ENCODE measurements at regions not wholly inside any gene's neighbourhood (a gene's known extent, or its start where the extent isn't known, plus 50 kb on each side); places are given as distances from the start of the nearest gene placed in this dataset.
"Not testable (repeated sequence)": the region's sequence is repeated elsewhere in the genome, so short reads cannot be mapped to it uniquely, and the experiment has no call there.

- no peak for DNase-seq (ENCODE audit: low read depth in 2 of 3, low spot score in 1 of 3)
Observed at GRCh38 chr20:47925593-47925992, 140.3 kb upstream of the SULF2 start.

DNA sequence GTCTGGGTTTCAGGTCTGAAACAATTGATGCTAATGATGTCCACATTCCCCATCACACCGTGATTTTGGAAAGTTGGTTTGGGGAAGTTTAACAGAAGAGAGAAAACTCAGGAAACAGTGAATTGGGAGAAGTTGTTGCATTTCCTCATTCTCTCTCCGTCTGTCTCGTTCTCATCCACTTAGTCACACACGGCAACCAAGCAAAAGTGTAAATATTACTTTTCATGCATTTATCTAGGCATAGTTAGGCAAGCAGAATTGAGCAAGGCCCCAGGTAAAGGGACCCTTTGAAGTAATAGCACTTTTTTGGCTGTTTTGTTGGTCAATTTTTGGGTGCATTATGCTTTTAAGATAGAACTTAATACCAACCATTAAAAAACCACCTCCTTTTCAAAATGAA lies 137.0 kb upstream of the SULF2 start:
- DNase-seq (ENCODE audit: low read depth in 2 of 3, low spot score in 1 of 3) = no peak

- not testable (repeated sequence) for DNase-seq (ENCODE audit: low read depth in 2 of 3, low spot score in 1 of 3)
Observed at GRCh38 chr20:47921829-47922228, 136.5 kb upstream of the SULF2 start.

DNA sequence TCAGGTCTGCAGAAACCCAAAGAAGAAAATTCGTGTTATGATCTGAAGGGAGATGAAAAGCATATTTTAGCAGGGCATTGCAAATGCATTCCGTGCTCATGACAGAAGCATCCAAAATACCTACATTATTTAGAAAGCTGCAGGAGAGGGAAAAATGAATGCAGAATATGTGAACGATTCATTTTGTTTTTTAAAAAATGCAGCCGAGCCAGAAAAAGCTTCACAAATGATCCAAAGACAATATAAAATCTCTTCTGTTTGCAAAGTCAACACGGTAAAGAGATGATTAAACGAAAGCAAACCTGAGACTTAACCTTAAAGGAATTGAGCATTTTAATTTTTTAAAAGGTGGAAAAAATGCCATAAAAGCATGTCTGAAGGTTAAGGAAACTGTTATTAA lies 136.1 kb upstream of the SULF2 start:
- no peak for DNase-seq (ENCODE audit: low read depth in 2 of 3, low spot score in 1 of 3)

DNA sequence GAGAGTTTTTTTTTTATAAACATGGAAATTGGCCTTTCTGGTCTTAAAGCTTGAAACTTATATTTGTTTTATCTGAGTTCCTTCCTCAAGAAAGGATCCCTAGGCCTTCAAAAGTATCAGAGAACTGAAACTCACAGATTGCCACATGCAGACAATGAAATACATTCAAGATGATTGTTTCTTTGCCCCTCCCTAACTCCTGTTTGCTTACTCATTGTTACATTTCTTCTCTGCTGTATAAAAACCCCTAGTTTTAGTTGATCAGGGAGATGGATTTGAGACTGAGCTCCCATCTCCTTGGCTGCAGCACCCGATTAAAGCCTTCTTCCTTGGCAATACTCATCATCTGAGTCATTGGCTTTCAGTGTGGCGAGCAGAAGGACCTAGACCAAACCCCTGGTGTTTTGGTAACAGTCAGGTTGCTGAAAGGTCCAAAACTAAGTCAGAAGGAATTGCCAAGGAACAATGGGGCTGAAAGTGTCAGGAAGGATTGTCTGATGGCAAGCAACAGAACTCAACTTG lies 132.3 kb upstream of the SULF2 start:
- DNase-seq (ENCODE audit: low read depth in 2 of 3, low spot score in 1 of 3) = no peak

DNA sequence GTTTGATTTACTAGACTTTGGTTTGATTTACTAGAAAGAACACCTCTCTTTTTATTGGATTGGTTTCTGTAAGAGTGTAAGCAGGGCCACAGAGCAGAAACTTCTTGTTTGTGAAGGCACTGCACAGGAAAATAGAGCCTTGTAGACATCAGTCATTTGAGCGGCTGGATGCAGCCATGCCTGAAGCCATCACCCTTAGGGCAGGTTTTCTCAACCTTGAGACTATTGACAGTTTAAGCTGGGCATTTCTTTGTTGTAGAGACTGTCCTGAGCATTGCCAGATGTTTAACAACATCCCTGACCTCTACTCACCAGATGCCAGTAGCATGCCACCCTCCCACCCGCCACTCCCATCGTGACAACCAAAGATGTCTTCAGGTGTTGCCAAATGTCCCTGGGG lies 130.2 kb upstream of the SULF2 start:
- DNase-seq (ENCODE audit: low read depth in 2 of 3, low spot score in 1 of 3) = no peak

- no peak for DNase-seq (ENCODE audit: low read depth in 2 of 3, low spot score in 1 of 3)
Observed at GRCh38 chr20:47914792-47915191, 129.5 kb upstream of the SULF2 start.

DNA sequence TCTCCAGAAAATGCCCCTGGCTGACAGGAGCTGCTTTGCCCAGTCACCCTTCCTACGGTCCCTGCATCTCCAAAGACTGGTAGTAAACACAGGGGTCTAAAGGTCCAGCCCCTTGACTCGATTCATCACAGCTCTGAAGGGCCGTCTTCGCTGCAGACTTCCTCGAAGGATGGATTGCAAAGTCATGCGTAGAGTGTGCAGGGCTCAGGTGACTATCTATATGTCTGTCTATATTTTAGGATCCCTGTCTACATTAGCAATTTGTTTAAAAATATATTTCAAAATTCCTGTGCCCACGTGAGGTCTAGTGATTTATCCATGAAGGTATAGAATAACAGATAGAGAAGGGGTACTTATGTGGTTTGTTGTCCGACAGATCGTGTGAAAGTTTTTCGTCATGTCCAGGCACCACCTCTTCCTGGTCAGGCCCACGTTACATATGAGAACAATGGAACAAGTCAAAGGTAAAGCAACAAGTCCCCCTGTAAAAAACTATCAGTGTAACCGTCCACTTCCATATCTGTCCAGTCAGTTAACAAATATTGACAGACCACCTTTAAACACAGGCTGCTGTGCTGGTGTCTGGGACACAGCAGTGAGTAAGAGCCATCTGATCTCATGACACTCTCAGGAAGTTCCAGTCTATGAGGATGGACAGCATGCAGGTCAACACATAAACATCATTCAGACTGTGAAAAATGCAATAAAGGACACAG lies 127.7 kb upstream of the SULF2 start:
- DNase-seq (ENCODE audit: low read depth in 2 of 3, low spot score in 1 of 3) = not testable (repeated sequence)

- not testable (repeated sequence) for DNase-seq (ENCODE audit: low read depth in 2 of 3, low spot score in 1 of 3)
Observed at GRCh38 chr20:47912165-47912564, 126.9 kb upstream of the SULF2 start.

DNA sequence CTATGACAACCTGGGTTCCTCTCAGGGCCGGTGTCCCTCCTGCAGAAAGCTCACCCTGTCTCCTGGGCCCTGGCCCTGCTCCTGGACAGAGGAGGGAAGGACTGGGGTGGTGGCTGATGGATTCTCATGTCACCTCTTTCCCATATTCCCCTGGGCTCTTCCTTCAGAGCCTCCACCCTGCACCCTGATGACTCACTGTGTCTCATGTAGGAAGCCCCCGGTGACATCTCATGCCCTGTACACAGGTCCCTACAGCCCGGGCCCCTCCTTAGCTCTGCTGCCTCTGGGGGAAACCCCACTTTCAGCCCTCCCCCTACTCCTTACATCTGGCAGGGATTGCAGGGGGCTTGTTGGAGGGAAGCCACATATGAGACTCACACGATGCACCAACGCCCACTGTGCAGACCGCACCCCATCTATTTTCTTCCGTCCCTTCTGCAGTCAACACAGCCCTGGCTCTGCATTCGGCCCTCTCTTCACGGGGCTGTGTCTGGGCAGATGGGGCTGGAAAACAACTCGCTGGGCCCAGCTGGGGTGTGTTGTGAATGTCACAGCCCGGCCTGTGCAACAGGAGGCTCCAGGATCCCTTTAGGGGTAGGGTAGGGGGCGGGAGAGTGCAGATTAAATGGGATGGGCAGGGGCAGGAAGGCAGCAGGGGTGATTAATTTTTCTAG lies 124.6 kb upstream of the SULF2 start:
- not testable (repeated sequence) for DNase-seq (ENCODE audit: low read depth in 2 of 3, low spot score in 1 of 3)

GRCh38 chr20:47908361-47909035 lies 123.2 kb upstream of the SULF2 start:
- not testable (repeated sequence) for DNase-seq (ENCODE audit: low read depth in 2 of 3, low spot score in 1 of 3)

DNA sequence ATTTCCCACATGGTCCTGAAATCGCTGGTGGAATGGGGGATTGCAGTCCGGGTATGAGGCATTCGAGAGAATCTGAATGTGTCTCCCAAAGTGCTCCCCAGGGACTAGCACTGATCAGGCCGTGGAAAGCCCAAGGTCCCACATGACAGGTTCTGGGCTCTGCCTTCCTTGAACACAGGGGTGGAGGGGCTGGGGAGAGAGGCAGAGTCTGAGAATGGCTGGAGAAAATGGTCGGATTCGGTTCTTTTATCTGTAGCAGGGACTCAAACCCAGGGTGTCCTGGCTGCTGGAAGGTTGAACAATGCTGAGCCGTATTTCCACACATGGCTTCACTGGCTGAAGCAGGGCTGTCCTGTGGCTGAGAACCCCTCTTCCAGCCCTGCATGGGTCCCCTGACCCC lies 122.7 kb upstream of the SULF2 start:
- not testable (repeated sequence) for DNase-seq (ENCODE audit: low read depth in 2 of 3, low spot score in 1 of 3)

DNA sequence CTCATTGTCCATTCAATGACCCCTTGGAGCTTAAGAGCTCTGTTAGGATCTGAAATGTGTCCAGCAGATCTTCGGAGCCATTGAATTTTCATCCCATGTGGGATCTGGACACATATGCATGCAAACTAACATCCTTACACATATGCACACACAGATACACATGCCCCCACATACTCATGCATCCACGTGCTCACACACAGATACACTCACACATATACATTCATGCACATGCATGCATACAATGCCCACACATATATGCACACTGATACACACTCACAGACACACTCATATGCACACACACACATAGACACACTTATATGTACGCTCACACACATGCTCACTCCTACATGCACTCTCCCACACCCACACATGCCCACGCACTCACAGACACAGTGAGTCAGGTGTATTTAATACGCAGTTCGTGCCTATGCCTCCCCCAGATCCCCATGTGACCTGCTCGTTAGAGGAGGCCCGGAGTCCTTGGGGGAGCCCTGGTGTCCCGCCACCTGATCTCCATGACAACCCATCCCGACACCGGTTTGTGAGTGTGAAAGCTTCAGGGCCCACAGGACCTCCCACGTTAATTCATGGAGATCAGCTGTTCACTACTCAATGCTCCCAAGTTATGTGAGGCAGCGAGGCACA lies 121.9 kb upstream of the SULF2 start:
- no peak for DNase-seq (ENCODE audit: low read depth in 2 of 3, low spot score in 1 of 3)

- no peak for DNase-seq (ENCODE audit: low read depth in 2 of 3, low spot score in 1 of 3)
Observed at GRCh38 chr20:47906348-47906660, 121.0 kb upstream of the SULF2 start.

- DNase-seq (ENCODE audit: low read depth in 2 of 3, low spot score in 1 of 3) = no peak
Observed at GRCh38 chr20:47905628-47906347, 120.5 kb upstream of the SULF2 start.

DNA sequence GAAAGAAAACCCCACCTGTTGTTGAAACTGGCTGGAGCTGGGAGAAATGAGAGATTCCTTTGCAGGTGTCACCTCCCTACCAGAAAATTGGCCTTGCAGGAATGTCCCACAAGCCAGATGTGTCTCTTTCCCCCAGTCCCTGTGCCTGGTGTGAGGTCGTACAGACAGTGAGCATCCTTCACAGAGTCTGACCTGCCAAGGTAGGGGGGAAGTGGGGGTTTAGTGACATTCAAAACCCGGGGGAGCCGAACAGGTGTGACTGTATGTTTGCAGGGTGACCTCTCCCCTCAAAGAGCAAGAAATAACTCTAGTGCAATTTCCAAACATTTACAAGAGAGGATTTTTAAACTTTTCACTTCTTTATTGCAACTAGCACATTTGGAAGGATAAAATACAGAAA lies 117.7 kb upstream of the SULF2 start:
- DNase-seq (ENCODE audit: low read depth in 2 of 3, low spot score in 1 of 3) = not testable (repeated sequence)

GRCh38 chr20:47899313-47899712 lies 114.0 kb upstream of the SULF2 start:
- not testable (repeated sequence) for DNase-seq (ENCODE audit: low read depth in 2 of 3, low spot score in 1 of 3)

DNA sequence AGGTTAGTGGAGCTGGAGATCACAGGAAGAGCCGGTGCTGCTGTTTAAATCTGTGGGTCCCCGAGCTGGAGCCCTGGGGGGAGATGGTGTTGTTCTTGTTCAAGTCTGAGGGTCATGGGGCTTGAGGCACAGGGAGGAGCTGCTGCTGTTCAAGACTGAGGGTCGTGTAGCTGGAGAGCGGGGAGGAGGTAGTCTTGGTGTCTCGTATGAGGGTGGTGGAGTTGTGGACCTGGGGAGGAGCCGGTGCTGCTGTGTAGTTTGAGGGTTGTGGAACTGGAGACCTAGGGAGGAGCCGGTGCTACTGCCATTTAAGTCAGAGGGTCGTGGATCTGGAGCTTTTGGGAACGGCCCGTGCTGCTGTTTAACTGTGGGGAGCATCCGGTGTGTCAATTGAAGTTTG lies 112.2 kb upstream of the SULF2 start:
- DNase-seq (ENCODE audit: low read depth in 2 of 3, low spot score in 1 of 3) = no peak

DNA sequence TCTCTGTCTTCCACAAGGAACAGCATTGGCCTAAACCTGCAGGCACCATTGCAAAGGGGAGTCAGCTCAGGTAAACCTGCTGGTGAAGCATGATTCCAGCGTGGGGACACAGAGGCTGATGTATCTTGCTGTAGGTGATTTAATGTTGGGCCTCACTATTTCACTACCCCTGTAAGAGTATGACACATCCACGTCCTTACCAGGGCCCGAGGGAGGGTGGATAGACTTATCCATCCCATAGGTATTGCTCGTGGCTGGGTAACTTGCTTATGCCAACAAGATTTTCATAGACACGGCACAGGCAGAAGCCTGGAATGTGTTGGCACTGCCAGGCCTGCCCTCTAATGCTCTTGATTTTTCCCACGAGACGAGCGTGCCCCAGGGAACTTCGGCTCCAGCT lies 107.4 kb upstream of the SULF2 start:
- DNase-seq (ENCODE audit: low read depth in 2 of 3, low spot score in 1 of 3) = not testable (repeated sequence)

DNA sequence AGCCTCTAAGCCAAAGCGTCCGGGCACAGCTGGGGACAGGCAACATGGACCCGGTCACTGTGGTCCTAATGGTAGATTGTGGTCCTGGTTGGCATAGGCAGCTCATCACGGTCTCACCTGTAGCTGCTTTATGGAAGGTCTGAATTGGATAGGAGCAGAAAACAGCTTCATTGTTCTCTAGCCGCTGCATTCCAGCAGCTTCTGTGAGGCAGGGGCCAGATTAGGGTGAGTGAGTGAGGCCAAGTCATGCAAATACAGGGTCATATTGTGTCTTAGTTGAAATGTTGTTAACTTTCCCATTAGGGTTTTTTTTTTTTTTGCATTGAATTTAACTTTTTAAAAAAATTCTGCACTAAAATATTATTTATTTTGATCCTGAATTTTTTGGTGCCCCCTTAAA lies 105.4 kb upstream of the SULF2 start:
- not testable (repeated sequence) for DNase-seq (ENCODE audit: low read depth in 2 of 3, low spot score in 1 of 3)

GRCh38 chr20:47889751-47890150 lies 104.5 kb upstream of the SULF2 start:
- DNase-seq (ENCODE audit: low read depth in 2 of 3, low spot score in 1 of 3) = not testable (repeated sequence)
